ENCODE measurements at regions not wholly inside any gene's neighbourhood (a gene's known extent, or its start where the extent isn't known, plus 50 kb on each side); places are given as distances from the start of the nearest gene placed in this dataset.
"Not testable (repeated sequence)": the region's sequence is repeated elsewhere in the genome, so short reads cannot be mapped to it uniquely, and the experiment has no call there.

DNA sequence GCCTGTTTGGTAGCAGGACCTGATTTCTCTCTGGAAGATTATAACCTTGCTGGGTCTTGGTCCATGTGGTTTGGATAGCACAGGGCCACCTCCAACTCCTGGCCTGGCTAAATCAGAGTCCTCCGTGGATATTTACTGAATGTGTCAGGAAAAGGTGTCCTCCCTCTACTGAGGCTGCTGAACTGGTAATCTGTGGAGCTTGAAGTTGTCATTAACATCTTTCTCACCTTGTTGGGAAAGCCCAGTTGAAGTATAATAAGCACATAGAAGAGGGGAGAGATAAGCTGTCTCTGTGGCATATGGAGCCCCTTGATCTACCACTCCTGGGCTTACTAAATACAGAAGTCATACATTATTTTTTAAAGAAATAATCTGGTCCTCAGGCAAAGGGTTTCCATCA lies 294.3 kb upstream of the B3GALT2 start:
- no peak for DNase-seq

GRCh38 chr1:193479187-193479586 lies 292.8 kb upstream of the B3GALT2 start:
- no peak for DNase-seq

- no peak for DNase-seq
Measured at GRCh38 chr1:193476748-193477147, 290.3 kb upstream of the B3GALT2 start.

GRCh38 chr1:193473932-193474331 lies 287.5 kb upstream of the B3GALT2 start:
- DNase-seq = no peak

DNA sequence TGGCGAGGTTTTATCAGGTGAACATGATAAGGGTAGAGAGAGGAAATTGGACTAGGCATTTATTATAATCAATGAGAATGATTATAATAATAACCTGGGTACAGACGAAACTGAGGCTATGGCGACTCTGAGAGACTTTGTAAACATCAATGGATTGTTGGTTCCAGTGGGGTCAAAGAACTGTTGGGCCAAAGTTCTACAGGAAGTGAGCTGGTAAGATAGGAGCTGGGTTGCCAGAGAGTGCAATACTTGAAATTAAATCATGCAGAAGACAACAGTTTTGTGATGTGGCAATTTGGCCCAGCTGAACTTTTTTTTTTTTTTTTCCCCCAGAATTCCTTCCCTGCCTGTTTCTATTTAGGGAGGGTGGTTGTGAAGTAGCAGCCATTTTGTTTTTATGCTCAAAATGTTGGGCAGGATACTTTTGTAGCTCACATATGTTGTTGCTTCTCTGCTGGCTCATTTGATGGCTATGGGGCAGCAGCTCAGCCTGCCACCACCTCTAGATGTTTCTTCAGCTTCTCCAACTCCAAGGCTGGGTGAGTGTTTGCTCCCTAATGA lies 286.5 kb upstream of the B3GALT2 start:
- no peak for DNase-seq

DNA sequence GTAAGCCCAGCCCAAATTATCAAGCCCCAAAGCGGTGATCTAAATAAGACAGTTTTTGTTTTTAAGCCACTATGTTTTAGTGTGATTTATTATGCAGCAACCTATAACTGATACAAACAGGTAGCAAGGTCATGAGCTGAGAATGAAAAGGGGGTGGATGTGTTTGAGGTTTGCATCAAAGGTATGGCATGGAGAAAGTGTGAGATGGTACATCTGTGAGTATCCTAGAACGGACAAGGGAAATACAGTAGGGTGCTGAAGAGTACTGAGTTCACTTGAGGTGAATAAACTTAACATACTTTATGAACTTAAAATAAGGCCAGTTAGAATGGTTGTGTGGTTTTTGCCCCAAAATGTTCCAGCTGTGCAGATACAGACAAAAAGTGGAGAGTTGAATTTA lies 286.0 kb upstream of the B3GALT2 start:
- DNase-seq = no peak

GRCh38 chr1:193471981-193472380 lies 285.6 kb upstream of the B3GALT2 start:
- no peak for DNase-seq

- no peak for DNase-seq
Measured at GRCh38 chr1:193463326-193463932, 277.0 kb upstream of the B3GALT2 start.

- no peak for DNase-seq
Measured at GRCh38 chr1:193462629-193463320, 276.4 kb upstream of the B3GALT2 start.

DNA sequence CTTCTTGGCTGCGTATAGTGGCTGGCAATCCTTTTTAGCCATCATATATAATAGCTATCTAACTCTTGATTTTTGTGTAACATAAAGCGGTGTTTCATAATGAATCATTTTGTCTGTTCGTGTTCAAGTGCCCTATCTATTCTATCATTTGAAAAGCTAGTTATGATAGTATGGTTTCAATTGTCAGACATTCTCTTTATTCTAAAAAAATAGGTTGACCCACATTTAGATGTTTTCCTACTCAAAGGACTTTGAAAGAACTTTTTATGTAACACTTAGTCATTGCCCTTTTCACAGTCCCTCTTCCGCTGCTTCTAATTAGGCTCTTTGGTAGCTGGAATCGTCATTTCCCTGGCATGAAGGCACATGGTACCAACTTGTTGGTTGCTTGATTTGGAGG lies 272.2 kb upstream of the B3GALT2 start:
- no peak for DNase-seq

- no peak for DNase-seq
Measured at GRCh38 chr1:193457676-193458075, 271.3 kb upstream of the B3GALT2 start.

DNA sequence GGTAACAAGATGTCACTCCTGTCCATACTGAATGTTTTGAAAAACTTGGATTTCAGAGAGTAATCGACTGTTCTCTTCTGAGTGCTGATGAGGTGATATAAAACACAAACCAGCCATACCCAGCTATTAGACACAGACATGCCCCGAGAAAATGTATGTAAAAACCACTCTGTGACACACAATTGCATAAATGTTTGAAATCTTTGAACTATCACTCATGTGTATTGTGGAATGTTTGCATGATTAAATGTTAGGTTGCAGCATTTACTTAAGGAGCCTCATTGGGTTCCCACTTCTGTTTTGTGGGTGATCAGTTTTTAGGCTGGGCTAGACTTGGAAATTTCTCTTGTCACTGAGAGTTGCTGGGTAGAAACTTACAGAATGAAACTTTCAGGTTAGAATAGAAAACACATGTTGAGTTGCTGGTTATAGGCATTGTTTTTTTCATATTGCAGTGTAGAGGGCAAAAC lies 270.4 kb upstream of the B3GALT2 start:
- DNase-seq = no peak

- no peak for DNase-seq
Measured at GRCh38 chr1:193451606-193452005, 265.2 kb upstream of the B3GALT2 start.

DNA sequence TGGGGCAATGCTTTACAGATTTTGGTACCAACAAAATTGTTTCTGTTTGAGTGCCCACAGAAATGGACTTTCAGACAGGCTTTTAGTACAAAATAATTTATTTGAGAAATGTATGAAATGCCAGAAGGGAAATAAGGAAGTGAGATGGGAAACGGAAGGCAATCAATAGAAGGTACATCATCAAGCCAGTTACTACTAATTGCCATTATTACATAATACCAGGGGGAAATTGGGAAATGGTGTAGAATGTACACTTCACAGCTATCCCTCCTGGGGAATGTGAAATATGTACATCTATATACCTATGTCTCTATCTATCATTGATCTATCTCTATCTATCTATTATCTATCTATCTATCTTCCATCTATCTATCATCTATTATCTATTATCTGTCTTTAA lies 264.6 kb upstream of the B3GALT2 start:
- DNase-seq = no peak

DNA sequence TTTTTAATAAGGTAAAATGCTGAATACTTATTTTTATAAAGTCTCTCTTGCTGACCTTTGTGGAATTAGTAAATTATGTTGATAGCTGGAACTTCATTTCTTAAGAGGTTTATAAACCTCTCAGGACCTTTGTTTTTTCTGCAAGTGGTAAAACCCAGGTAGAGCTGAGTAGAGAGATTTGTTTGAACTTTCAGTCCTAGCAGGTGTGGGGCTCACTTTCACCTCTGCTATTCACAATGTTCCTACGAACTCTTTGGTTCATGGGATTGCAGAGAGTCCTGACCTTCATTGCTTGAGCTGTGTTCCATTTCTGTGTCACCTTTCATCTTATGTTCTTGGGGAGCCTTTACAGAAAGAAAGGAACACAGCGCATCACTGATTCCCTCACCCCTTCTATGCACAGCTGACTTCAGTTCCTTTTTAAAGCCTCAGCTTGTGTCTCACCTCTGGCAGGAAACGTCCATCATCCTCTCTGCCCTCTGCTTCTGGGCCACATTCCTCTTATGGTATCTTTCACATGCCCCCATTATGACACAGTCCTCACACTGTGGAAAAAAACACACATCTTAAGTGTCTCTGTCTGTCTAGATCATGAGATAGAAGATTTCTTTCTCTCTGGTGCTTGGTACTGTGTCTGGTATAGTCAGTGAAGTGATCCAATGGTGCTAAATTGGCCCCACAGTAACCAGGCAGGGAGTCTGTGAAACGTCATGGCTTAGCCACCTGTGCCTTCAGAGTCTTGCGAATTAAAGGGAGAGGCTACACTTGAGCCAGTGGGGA lies 262.5 kb upstream of the B3GALT2 start:
- no peak for DNase-seq

DNA sequence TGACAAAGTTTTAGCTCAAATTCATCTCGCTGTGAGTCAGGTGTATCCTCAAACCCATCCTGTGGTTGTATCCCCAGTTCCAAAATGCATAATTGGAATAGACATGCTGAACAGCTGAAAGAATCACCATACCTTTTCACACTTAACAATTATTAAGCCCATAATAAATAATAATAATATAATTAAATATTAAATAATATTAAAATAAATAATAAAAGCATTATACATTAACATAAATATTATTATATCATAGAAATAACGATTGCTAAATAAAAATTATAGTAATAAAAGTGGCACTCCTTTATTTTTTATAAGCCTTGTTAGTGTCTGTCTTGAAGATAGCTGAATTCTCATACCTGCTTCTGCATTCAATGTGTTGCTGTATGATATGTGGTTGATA lies 257.5 kb upstream of the B3GALT2 start:
- no peak for DNase-seq

GRCh38 chr1:193438771-193439170 lies 252.4 kb upstream of the B3GALT2 start:
- DNase-seq = no peak

GRCh38 chr1:193438312-193438711 lies 251.9 kb upstream of the B3GALT2 start:
- no peak for DNase-seq

- DNase-seq = no peak
Measured at GRCh38 chr1:193437785-193438184, 251.4 kb upstream of the B3GALT2 start.

DNA sequence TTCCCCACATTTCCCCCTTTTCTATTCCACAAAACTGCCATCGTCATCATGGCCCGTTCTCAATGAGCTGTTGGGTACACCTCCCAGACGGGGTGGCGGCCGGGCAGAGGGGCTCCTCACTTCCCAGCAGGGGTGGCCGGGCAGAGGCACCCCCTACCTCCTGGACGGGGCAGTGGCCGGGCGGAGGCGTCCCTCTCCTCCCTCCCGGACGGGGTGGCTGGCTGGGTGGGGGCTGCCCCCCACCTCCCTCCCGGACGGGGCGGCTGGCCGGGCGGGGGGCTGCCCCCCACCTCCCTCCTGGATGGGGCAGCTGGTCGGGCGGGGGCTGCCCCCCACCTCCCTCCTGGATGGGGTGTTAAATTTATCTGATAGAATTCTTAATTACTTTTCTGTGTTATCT lies 250.9 kb upstream of the B3GALT2 start:
- not testable (repeated sequence) for DNase-seq

GRCh38 chr1:193435781-193436180 lies 249.4 kb upstream of the B3GALT2 start:
- DNase-seq = no peak

GRCh38 chr1:193434319-193434718 lies 247.9 kb upstream of the B3GALT2 start:
- DNase-seq = no peak

Data from amygdala (tissue), 56 donors.